Stomach smooth muscle (tissue), 2 donors: ENCODE measurements at regions not wholly inside any gene's neighbourhood (a gene's known extent, or its start where the extent isn't known, plus 50 kb on each side); places are given as distances from the start of the nearest gene placed in this dataset.
"Not testable (repeated sequence)": the region's sequence is repeated elsewhere in the genome, so short reads cannot be mapped to it uniquely, and the experiment has no call there.

Experiments
- H3K27ac ChIP-seq: one replicate; pipeline ENCODE4 v1.7.0; 2013; ENCODE audit warnings: mild to moderate bottlenecking, low read length, inconsistent platforms
- H3K27me3 ChIP-seq, 2 donors: one replicate each; pipeline ENCODE4 v1.7.0; 2013; ENCODE audit warnings: low read length in 2 of 2; ENCODE audit not compliant: insufficient read depth in 2 of 2, control insufficient read depth in 1 of 2
- H3K36me3 ChIP-seq, 2 donors: one replicate each; pipeline ENCODE4 v1.7.0; 2013; ENCODE audit warnings: low read length in 2 of 2; ENCODE audit not compliant: control insufficient read depth in 2 of 2, insufficient read depth in 2 of 2
- H3K4me1 ChIP-seq: one replicate; pipeline ENCODE4 v1.7.0; 2013; ENCODE audit warnings: low read length; ENCODE audit not compliant: control insufficient read depth, insufficient read depth
- H3K4me3 ChIP-seq, 2 donors: one replicate each; pipeline ENCODE4 v1.7.0; 2013; ENCODE audit warnings: low read length in 2 of 2
- H3K9ac ChIP-seq, 2 donors: one replicate each; pipeline ENCODE4 v1.7.0; 2013; ENCODE audit warnings: low read length in 2 of 2, mild to moderate bottlenecking in 1 of 2
- H3K9me3 ChIP-seq, 2 donors: one replicate each; pipeline ENCODE4 v1.7.0; 2013; ENCODE audit warnings: low read length in 2 of 2; ENCODE audit not compliant: control insufficient read depth in 2 of 2
- donor health status: healthy.
- donor health status: Pancreatic carcinoma.

GRCh38 chr6:134754013-134754690, 195.7 kb downstream of the ALDH8A1 start:
- no peaks in the 10 kb centered on the region for H3K9me3 ChIP-seq
- H3K36me3 ChIP-seq, result no peaks in the 10 kb centered on the region
- H3K9ac ChIP-seq, result no peak overlapping the region
- H3K4me3 ChIP-seq, result no peak overlapping the region
- no peaks in the 10 kb centered on the region for H3K27me3 ChIP-seq
- H3K27ac ChIP-seq, result no peak overlapping the region
- no peaks in the 10 kb centered on the region for H3K4me1 ChIP-seq

GRCh38 chr6:134753001-134753400, 196.9 kb downstream of the ALDH8A1 start:
- no peaks in the 10 kb centered on the region for H3K36me3 ChIP-seq
- H3K9ac ChIP-seq, result no peak overlapping the region
- no peak overlapping the region for H3K4me3 ChIP-seq
- no peaks in the 10 kb centered on the region for H3K27me3 ChIP-seq
- H3K4me1 ChIP-seq, result no peaks in the 10 kb centered on the region
- H3K9me3 ChIP-seq, result no peaks in the 10 kb centered on the region
- no peak overlapping the region for H3K27ac ChIP-seq

- no peaks in the 10 kb centered on the region for H3K36me3 ChIP-seq
- H3K4me1 ChIP-seq, result no peaks in the 10 kb centered on the region
- no peaks in the 10 kb centered on the region for H3K9me3 ChIP-seq
- no peak overlapping the region for H3K9ac ChIP-seq
- H3K27me3 ChIP-seq, result no peaks in the 10 kb centered on the region
- H3K4me3 ChIP-seq, result no peak overlapping the region
- H3K27ac ChIP-seq, result no peak overlapping the region
Measured at GRCh38 chr6:134752445-134752844, 197.5 kb downstream of the ALDH8A1 start.

GRCh38 chr6:134750669-134751068, 199.2 kb downstream of the ALDH8A1 start:
- Histone ChIP-seq H3K36me3 (no peaks in the 10 kb centered on the region), H3K9me3 (no peaks in the 10 kb centered on the region), H3K27me3 (no peaks in the 10 kb centered on the region), H3K9ac (no peak overlapping the region), H3K4me1 (no peaks in the 10 kb centered on the region), H3K27ac (no peak overlapping the region), H3K4me3 (no peak overlapping the region)

GRCh38 chr6:134748484-134748883, 201.4 kb downstream of the ALDH8A1 start:
- Histone ChIP-seq H3K4me1 (no peaks in the 10 kb centered on the region), H3K4me3 (no peak overlapping the region), H3K27ac (no peak overlapping the region), H3K9ac (no peak overlapping the region), H3K27me3 (no peaks in the 10 kb centered on the region), H3K36me3 (no peaks in the 10 kb centered on the region), H3K9me3 (no peaks in the 10 kb centered on the region)

- not testable (repeated sequence) for H3K9me3 ChIP-seq, H3K27ac ChIP-seq, H3K9ac ChIP-seq, H3K36me3 ChIP-seq, H3K27me3 ChIP-seq, H3K4me3 ChIP-seq, H3K4me1 ChIP-seq
Measured at GRCh38 chr6:134747197-134747596, 202.7 kb downstream of the ALDH8A1 start.

GRCh38 chr6:134746140-134746539, 203.8 kb downstream of the ALDH8A1 start:
- H3K9me3 ChIP-seq, result no peaks in the 10 kb centered on the region
- no peaks in the 10 kb centered on the region for H3K4me1 ChIP-seq

GRCh38 chr6:134745192-134745591, 204.7 kb downstream of the ALDH8A1 start:
- not testable (repeated sequence) for H3K27me3 ChIP-seq, H3K4me1 ChIP-seq, H3K27ac ChIP-seq, H3K9me3 ChIP-seq, H3K9ac ChIP-seq, H3K36me3 ChIP-seq, H3K4me3 ChIP-seq

More at GRCh38 chr6:134746140-134746539, 203.8 kb downstream of the ALDH8A1 start:
- Histone ChIP-seq H3K4me3 (no peak overlapping the region), H3K36me3 (no peaks in the 10 kb centered on the region), H3K9ac (no peak overlapping the region), H3K27me3 (no peaks in the 10 kb centered on the region), H3K27ac (no peak overlapping the region)

GRCh38 chr6:134744301-134744700, 205.6 kb downstream of the ALDH8A1 start:
- H3K36me3 ChIP-seq, result no peaks in the 10 kb centered on the region
- H3K9me3 ChIP-seq, result no peaks in the 10 kb centered on the region
- no peak overlapping the region for H3K27ac ChIP-seq
- H3K9ac ChIP-seq, result no peak overlapping the region
- H3K4me1 ChIP-seq, result no peaks in the 10 kb centered on the region
- no peaks in the 10 kb centered on the region for H3K27me3 ChIP-seq
- H3K4me3 ChIP-seq, result no peak overlapping the region

GRCh38 chr6:134741200-134741536, 208.7 kb downstream of the ALDH8A1 start:
- H3K4me3 ChIP-seq, result no peak overlapping the region
- no peaks in the 10 kb centered on the region for H3K9me3 ChIP-seq
- no peaks in the 10 kb centered on the region for H3K27me3 ChIP-seq
- no peaks in the 10 kb centered on the region for H3K36me3 ChIP-seq
- no peak overlapping the region for H3K27ac ChIP-seq
- H3K4me1 ChIP-seq, result no peaks in the 10 kb centered on the region
- H3K9ac ChIP-seq, result no peak overlapping the region

GRCh38 chr6:134740473-134741199, 209.3 kb downstream of the ALDH8A1 start:
- Histone ChIP-seq H3K9ac (no peak overlapping the region), H3K4me1 (no peaks in the 10 kb centered on the region), H3K27me3 (no peaks in the 10 kb centered on the region), H3K27ac (no peak overlapping the region), H3K4me3 (no peak overlapping the region), H3K36me3 (no peaks in the 10 kb centered on the region), H3K9me3 (no peaks in the 10 kb centered on the region)
